Choroid plexus epithelial cell (primary cell): ENCODE measurements at regions not wholly inside any gene's neighbourhood (a gene's known extent, or its start where the extent isn't known, plus 50 kb on each side); places are given as distances from the start of the nearest gene placed in this dataset.

ENCODE experiments used
- DNase-seq: peaks from one replicate; pipeline ENCODE4 v3.0.0-alpha.2; 2010; ENCODE audit warnings: low read depth
- H3K4me3 ChIP-seq: 2 replicates; pipeline ENCODE4 v1.5.1; 2011; ENCODE audit warnings: low read depth, mild to moderate bottlenecking, control low read depth, low read length, moderate library complexity
- TF ChIP-seq, protein P1 (sequence below): conservative IDR thresholded peaks from 2 replicates; pipeline ENCODE4 v1.5.1; 2011; ENCODE audit warnings: low read depth, mild to moderate bottlenecking, control low read depth, inconsistent platforms, low read length, moderate library complexity

DNA sequence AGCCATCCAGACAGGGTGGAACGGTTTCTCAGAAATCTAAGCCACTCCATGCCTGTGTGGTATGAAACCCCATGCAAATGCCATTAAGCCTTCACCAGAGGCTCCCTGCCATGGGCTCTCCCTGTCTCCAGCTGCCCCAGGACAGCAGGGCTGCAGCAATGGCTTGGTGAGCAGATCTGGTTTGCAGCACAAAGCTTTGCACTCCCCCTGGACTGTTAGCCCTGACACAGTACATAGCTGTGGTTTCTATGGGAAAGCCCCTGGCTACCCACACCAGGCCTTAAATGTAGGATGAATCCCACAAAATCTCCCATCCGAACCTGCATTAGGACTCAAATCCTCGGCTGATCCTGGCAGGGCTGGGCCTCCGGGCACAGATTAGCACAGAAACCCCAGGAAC is 291.6 kb downstream of the TNS1 start:
- DNase-seq, result peak; percentile 71
- no peak overlapping the region for H3K4me3 ChIP-seq
- TF ChIP-seq, protein P1, sequence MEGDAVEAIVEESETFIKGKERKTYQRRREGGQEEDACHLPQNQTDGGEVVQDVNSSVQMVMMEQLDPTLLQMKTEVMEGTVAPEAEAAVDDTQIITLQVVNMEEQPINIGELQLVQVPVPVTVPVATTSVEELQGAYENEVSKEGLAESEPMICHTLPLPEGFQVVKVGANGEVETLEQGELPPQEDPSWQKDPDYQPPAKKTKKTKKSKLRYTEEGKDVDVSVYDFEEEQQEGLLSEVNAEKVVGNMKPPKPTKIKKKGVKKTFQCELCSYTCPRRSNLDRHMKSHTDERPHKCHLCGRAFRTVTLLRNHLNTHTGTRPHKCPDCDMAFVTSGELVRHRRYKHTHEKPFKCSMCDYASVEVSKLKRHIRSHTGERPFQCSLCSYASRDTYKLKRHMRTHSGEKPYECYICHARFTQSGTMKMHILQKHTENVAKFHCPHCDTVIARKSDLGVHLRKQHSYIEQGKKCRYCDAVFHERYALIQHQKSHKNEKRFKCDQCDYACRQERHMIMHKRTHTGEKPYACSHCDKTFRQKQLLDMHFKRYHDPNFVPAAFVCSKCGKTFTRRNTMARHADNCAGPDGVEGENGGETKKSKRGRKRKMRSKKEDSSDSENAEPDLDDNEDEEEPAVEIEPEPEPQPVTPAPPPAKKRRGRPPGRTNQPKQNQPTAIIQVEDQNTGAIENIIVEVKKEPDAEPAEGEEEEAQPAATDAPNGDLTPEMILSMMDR, result no peak

DNA sequence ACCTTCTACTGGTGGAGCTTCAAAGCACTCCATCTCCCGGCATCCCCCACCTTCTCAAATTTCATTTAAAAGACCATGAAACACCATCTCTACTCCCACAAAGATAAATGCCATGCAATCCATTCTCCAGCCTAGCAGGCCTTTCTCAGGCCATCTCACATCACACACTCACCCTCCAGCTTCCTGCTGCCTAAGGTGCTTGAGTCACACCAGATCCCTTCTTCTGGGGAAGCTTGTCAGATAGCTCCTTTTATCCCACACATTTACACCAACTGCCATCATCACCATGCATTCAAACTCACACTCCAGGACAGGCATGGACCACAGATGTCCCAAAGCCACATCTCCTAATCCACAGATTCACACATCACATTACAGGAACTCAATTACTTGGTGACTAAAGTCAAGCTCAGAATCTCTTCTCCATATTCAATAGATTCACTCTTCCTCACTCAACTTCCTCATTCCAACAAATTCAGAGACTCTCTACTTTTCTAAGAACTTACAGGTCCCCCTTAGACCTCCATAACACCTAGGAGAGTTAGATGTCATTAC is 292.5 kb downstream of the TNS1 start:
- H3K4me3 ChIP-seq, result no peak overlapping the region
- DNase-seq, result peak; percentile 43
- TF ChIP-seq, protein P1, result no peak

DNA sequence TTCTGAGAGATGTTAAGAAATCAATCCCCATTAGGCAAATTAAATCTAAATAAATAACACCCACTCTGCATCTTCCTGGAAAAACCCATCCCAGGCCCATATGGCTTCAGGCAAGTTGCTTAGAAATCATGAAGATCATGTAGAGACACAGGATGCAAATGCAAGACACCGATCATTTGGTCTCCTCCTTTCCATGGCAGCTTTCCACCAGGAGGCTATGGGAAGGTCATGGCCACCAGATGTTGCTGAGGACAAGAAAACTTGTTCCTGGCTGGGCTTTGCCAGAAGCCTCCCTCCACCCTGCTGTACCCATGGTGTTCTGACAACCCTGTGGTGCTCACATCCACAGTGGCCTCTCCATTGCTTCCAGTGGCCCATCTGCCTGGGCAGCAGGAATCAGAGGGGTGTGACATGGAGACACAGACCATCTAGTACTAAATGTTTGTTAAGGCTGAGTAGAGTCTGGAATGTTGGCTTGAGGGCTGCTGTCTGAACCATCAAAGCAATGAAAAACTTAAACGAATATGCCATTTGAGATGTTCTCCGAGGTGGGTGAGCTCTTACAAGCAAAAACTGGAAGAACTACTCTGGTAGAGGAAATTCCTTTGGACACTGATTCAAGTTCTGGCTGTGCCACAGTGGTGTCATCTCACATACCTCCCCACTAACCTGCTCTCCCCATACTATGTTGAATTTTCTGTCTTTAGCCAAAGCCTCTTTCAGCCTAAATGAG is 293.2 kb downstream of the TNS1 start:
- H3K4me3 ChIP-seq, result no peak overlapping the region
- DNase-seq, result no peak
- TF ChIP-seq, protein P1, result no peak

DNA sequence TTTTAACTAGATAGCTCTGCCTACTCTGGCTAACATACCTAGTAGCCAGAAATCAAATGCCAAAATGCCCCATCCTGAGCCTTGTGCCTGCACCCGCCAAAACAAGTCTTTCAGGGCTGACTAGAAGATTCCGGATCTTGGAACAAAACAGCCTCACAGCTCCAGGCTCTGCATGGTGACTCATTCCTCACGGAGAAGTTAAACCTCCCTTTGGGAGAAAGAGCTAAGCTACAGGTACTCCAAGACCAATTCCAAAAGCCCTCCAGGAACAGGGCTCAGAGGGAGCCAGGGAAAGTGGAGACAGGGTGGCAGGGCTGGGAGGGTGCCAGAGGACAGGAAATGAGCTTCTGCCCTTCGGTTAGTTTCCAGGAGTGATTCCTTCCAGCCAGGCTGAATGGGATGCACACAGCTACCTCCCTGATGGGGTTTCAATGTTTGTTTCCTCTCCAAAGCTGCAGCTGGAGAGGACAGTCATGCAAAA is 295.6 kb downstream of the TNS1 start:
- TF ChIP-seq, protein P1, result no peak
- DNase-seq, result no peak
- no peak overlapping the region for H3K4me3 ChIP-seq

DNA sequence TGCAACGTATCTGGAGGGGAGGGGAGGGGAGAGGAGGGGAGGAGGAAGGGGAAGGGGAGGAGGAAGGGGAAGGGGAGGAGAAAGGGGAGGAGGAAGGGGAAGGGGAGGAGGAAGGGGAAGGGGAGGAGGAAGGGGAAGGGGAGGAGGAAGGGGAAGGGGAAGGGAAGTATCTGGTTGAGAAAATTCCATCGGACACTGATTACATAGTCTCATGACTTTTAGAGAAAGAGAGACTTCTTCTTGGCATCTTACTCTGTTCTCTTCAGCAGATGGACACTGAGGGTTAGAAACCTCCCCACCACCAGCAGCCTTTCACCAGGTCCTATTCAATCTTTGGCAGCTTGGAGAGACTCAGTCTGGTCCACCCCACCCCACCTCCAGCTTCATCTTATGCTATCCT is 296.3 kb downstream of the TNS1 start:
- H3K4me3 ChIP-seq, result no peak overlapping the region
- TF ChIP-seq, protein P1, result no peak
- DNase-seq, result no peak

DNA sequence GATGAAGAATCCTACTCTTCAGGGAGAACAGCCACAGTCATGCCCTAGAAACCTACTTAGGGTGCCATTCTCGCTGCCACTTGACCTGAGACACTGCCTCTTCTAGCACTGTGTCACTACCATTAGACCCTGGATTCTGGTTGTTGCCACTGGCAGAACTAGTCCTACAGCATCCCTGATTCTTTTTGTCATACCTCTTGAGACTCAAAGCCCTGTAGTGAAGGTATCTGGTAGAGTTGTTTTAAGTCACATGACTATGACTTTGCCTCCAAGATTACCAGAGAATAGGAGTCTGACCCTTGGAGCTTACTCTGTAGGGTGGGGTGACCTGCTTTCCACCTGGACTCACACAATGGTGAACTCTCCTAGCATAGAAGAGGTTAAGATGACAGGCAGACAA is 296.7 kb downstream of the TNS1 start:
- H3K4me3 ChIP-seq, result no peak overlapping the region
- DNase-seq, result no peak
- TF ChIP-seq, protein P1, result no peak

DNA sequence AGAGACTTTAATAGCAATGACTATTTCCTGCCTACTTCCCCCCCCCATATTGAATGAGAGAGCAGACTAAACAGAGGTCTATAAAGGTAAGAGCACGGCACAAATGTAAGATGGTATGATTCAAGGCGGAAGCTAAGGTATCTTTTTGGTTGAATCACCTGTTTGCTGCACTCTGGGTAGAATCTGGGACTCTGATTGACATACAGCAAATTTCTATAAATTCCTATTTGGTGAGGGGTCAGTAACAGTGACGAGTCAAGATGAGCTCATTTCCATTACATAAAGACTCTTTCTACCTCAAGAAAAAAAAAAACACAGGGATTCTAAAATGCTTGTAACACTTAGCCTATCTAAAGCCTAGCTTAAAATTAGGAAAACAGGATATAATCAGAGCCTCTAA is 297.3 kb downstream of the TNS1 start:
- H3K4me3 ChIP-seq, result no peak overlapping the region
- no peak for DNase-seq
- TF ChIP-seq, protein P1, result no peak
